GM12864 (cell line): ENCODE measurements at regions not wholly inside any gene's neighbourhood (a gene's known extent, or its start where the extent isn't known, plus 50 kb on each side); places are given as distances from the start of the nearest gene placed in this dataset.

Source experiments
- DNase-seq: peaks from one replicate; pipeline ENCODE4 v3.0.0-alpha.2; 2011; ENCODE audit warnings: low read depth
- H3K4me3 ChIP-seq: 2 replicates; pipeline ENCODE4 v1.5.1; 2011; ENCODE audit warnings: mild to moderate bottlenecking, low read depth, low read length, control low read depth
- TF ChIP-seq, protein P1 (sequence below): IDR thresholded peaks from 2 replicates; pipeline ENCODE4 v1.5.1; 2011; ENCODE audit warnings: low read depth, mild to moderate bottlenecking, moderate library complexity, low read length, control low read depth, inconsistent platforms; ENCODE audit errors: missing control alignments

DNA sequence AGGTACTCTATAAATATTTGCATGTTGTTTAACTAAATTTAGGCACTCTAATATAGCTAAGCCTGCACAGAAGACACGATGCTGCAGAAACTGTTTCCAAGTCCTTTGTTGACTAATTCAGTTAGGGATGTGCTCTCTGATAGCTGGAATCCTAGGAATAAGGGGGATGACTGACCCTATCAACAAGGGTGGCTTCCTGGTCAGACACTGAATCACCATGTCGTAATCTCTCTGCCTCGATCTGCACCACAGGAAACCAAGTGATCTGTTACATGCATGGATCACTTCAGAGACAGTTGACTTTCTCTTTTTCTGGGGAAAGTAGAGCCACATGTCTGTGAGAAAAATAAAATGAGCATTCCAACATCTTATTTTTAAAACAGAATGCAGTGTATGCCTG lies 169.1 kb downstream of the GUCY2F start:
- DNase-seq, result no peak
- TF ChIP-seq, protein P1, sequence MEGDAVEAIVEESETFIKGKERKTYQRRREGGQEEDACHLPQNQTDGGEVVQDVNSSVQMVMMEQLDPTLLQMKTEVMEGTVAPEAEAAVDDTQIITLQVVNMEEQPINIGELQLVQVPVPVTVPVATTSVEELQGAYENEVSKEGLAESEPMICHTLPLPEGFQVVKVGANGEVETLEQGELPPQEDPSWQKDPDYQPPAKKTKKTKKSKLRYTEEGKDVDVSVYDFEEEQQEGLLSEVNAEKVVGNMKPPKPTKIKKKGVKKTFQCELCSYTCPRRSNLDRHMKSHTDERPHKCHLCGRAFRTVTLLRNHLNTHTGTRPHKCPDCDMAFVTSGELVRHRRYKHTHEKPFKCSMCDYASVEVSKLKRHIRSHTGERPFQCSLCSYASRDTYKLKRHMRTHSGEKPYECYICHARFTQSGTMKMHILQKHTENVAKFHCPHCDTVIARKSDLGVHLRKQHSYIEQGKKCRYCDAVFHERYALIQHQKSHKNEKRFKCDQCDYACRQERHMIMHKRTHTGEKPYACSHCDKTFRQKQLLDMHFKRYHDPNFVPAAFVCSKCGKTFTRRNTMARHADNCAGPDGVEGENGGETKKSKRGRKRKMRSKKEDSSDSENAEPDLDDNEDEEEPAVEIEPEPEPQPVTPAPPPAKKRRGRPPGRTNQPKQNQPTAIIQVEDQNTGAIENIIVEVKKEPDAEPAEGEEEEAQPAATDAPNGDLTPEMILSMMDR, result no peak
- H3K4me3 ChIP-seq, result no peak overlapping the region

DNA sequence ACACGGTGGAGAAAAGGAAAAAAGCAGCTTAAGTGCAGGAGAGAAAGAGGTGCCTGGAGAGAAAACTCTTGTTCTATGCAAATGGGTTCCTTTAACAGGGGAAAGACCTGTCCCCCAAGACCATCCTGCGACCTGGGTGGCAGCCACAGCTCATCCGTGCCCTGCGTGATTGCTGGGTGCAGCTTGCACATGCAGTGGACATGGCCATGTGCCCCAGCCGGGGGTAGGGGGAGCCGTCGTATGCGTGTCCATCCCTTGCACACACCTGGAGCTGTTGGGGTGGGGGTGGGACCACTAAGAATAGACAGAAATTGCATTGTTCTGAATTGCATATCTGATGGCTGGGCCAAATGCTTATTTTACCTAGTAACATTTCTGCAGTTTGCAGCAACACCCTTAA lies 171.9 kb downstream of the GUCY2F start:
- no peak for DNase-seq
- TF ChIP-seq, protein P1, result no peak
- no peak overlapping the region for H3K4me3 ChIP-seq

DNA sequence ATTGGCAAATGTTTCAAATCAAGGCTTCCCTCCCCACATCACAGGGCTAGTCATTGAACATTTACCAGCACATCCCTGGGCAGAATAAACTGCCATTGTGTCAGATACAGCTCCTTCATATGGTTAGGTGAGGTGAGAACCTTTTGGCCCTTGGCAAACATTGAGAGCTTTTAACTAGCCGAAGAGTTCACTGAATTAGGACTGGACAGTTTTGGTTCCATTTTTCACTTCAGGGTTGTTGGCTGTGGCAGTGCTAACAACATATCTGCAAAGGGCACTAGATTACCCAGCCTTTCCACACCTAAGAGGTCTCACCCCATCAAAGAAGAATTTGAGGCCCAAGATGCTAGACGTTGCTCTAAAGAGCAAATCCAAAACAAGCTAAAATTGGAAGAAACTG lies 180.7 kb downstream of the GUCY2F start:
- DNase-seq, result no peak
- no peak overlapping the region for H3K4me3 ChIP-seq
- TF ChIP-seq, protein P1, result no peak

DNA sequence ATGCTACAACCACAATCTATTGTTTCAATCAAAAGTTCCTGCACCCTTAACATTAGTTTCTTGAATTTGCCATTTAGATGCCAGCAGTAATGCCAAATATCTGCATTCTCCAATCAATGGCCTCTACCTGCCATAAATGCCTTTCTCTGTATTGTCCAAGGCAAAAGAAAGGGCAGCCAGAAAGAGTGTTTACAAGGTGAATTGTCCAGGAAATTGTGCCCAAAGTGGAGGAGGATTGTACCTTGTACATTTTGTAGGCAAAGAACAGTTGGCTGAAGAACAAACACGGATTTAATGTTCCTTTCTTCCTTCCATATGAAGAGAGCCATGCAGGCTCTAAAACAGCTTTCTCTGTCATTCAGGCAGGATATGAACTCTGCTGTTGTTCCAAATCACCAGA lies 181.5 kb downstream of the GUCY2F start:
- TF ChIP-seq, protein P1, result no peak
- no peak for DNase-seq
- H3K4me3 ChIP-seq, result no peak overlapping the region

DNA sequence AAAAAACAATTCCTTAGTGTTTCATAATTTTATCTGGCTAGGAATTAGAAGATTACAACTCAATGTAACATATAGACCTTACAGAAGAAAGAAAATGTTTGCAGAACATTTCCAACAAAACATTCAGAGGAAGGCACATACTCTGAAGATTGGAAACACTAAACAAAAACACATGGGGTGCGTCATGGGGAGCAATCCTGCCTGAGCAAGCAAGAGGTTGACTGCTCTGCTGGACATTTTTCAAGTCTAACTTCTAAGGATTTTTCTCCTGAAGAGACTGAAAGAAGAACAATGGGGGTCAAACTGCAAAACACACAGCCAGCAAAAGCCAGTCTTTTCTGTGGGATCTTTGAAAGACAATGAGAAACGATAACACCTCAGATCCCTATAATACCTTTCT lies 182.8 kb downstream of the GUCY2F start:
- DNase-seq, result no peak
- H3K4me3 ChIP-seq, result no peak overlapping the region
- TF ChIP-seq, protein P1, result no peak

DNA sequence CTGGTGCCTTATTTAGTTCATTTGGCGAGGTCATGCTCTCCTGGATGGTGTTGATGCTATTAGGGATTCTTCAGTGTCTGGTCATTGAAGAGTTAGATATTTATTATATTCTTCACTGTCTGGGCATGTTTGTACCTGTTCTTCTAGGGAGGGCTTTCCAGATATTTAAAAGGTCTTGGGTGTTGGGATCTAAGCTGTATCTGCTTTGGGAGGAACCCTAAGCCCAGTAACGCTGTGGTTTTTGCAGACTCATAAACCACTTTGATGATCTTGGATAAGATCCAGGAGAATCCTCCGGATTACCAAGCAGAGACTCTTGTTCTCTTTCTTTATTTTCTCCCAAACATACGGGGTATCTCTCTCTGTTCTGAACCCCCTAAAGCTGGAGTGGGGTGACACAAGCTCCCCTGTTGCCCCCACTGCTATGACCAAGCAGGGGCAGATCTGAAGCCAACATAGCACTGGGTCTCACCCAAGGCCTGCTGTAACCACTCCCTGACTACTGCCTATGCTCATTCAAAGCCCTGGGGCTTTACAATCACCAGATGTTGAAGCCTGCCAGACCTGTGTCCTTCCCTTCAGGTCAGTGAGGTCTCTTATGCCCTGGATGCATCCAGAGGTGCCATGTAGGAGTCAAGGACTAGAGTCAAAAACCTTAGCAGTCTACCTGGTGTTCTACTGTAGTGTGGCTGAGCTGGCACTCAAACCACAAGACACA lies 187.6 kb downstream of the GUCY2F start:
- TF ChIP-seq, protein P1, result no peak
- no peak for DNase-seq
- H3K4me3 ChIP-seq, result no peak overlapping the region

DNA sequence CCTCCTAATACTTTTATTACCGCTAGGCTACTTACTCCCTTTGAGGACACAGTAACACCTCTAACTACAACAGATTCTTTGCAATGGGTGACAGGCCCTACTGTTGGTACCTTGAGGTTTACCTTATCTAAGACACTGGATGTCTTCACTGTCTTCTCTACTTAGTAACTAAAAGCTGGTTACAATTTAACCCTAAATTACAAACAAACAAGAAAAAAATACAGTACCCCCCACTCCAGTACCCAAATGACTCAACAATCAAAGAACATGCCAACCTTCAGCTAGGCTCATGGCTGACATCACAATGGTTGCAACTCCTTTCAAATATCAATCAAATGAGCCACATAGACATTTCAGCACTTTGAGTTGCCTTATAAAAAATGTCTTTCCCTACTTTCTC lies 198.0 kb downstream of the GUCY2F start:
- no peak for DNase-seq
- H3K4me3 ChIP-seq, result no peak overlapping the region
- TF ChIP-seq, protein P1, result no peak
